K562 (cell line): ENCODE measurements at regions not wholly inside any gene's neighbourhood (a gene's known extent, or its start where the extent isn't known, plus 50 kb on each side); places are given as distances from the start of the nearest gene placed in this dataset.

ENCODE experiments used
- CREB1 ChIP-seq, 2 experiments: sonication (generic) in 1 of 2; formaldehyde crosslinking in 1 of 2; IDR thresholded peaks; 2 replicates each; pipeline versions ENCODE4 v1.6.1 to v1.8.0; 2012 to 2022; ENCODE audit warnings: inconsistent platforms in 1 of 2, mild to moderate bottlenecking in 1 of 2, missing genetic modification reagents in 1 of 2, moderate library complexity in 1 of 2
- DNMT1 ChIP-seq: fragments of 450-650 bp; IDR thresholded peaks from 2 replicates; pipeline ENCODE4 v1.6.1; 2016; ENCODE audit warnings: antibody characterized with exemption, mild to moderate bottlenecking
- ELF1 ChIP-seq: fragments of 200-800 bp; sonication (Bioruptor generic); IDR thresholded peaks from 2 replicates; pipeline ENCODE4 v1.6.1; 2016; ENCODE audit warnings: missing genetic modification characterization, missing compliant biosample characterization
- GABPA ChIP-seq: fragments of 200-800 bp; sonication (Bioruptor generic); conservative IDR thresholded peaks from 2 replicates; pipeline ENCODE4 v1.6.1; 2016; ENCODE audit warnings: low read depth, missing genetic modification characterization, missing compliant biosample characterization
- L3MBTL2 ChIP-seq: fragments of 450-650 bp; IDR thresholded peaks from 2 replicates; pipeline ENCODE4 v1.6.1; 2016; ENCODE audit warnings: mild to moderate bottlenecking, moderate library complexity
- MAFK ChIP-seq: IDR thresholded peaks from 2 replicates; pipeline ENCODE4 v1.6.1; 2011; ENCODE audit warnings: low read length, improper control_type of control experiment
- MYC ChIP-seq, 2 experiments: fragments of 250-450 bp in 1 of 2; sonication (Bioruptor Pico) in 1 of 2; IDR thresholded peaks; 2 replicates each; pipeline versions ENCODE4 v1.5.1 to v1.6.1; 2012 to 2021; ENCODE audit warnings: low read depth in 2 of 2, borderline replicate concordance in 1 of 2, improper control_type of control experiment in 1 of 2, low read length in 1 of 2, mild to moderate bottlenecking in 1 of 2, moderate library complexity in 1 of 2
- SETDB1 ChIP-seq: IDR thresholded peaks from one replicate; pipeline ENCODE4 v1.6.1; 2012; ENCODE audit warnings: low read length, control low read depth, inconsistent platforms
- TAF1 ChIP-seq: IDR thresholded peaks from 2 replicates; pipeline ENCODE4 v1.6.1; 2011; ENCODE audit warnings: mild to moderate bottlenecking, low read length, moderate library complexity; ENCODE audit not compliant: insufficient read depth, control insufficient read depth, severe bottlenecking; ENCODE audit errors: extremely low read depth
- ZNF140 ChIP-seq: fragments of 250-450 bp; sonication (Bioruptor Pico); IDR thresholded peaks from 2 replicates; pipeline ENCODE4 v1.8.0; 2021; ENCODE audit warnings: moderate library complexity, mild to moderate bottlenecking, inconsistent platforms
- ZNF274 ChIP-seq: IDR thresholded peaks from 2 replicates; pipeline ENCODE4 v1.6.1; 2011; ENCODE audit warnings: low read depth, mild to moderate bottlenecking, low read length, moderate library complexity, borderline replicate concordance
- TF ChIP-seq, protein P1 (sequence below), 3 experiments: IDR thresholded peaks in 2 of 3; conservative IDR thresholded peaks in 1 of 3; 2 replicates each; pipeline ENCODE4 v1.5.1; 2011 to 2012; ENCODE audit warnings: low read length in 3 of 3, mild to moderate bottlenecking in 3 of 3, control low read depth in 2 of 3, improper control_type of control experiment in 1 of 3, inconsistent platforms in 1 of 3, low read depth in 1 of 3, mixed read lengths in 1 of 3, moderate library complexity in 1 of 3; ENCODE audit not compliant: insufficient read depth in 2 of 3

- TF ChIP-seq CREB1 (IDR thresholded peaks at IDR 0.05) = no peak
- TF ChIP-seq CREB1 (CRISPR knock-in tag; IDR thresholded peaks at IDR 0.05) = no peak
- no peak for TF ChIP-seq TAF1
- TF ChIP-seq, protein P1, sequence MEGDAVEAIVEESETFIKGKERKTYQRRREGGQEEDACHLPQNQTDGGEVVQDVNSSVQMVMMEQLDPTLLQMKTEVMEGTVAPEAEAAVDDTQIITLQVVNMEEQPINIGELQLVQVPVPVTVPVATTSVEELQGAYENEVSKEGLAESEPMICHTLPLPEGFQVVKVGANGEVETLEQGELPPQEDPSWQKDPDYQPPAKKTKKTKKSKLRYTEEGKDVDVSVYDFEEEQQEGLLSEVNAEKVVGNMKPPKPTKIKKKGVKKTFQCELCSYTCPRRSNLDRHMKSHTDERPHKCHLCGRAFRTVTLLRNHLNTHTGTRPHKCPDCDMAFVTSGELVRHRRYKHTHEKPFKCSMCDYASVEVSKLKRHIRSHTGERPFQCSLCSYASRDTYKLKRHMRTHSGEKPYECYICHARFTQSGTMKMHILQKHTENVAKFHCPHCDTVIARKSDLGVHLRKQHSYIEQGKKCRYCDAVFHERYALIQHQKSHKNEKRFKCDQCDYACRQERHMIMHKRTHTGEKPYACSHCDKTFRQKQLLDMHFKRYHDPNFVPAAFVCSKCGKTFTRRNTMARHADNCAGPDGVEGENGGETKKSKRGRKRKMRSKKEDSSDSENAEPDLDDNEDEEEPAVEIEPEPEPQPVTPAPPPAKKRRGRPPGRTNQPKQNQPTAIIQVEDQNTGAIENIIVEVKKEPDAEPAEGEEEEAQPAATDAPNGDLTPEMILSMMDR (IDR thresholded peaks at IDR 0.05 in 2 of 3, conservative IDR thresholded peaks at IDR 0.05 in 1 of 3; ENCODE audit: insufficient read depth in 2 of 3, low read depth in 1 of 3, low read length in 3 of 3) = no peak
- TF ChIP-seq ZNF274 = no peak
- TF ChIP-seq MYC (IDR thresholded peaks at IDR 0.05; ENCODE audit: low read depth, low read length) = no peak
- TF ChIP-seq MYC (CRISPR knock-in tag; IDR thresholded peaks at IDR 0.05; ENCODE audit: borderline replicate concordance, low read depth) = no peak
- TF ChIP-seq SETDB1 = no peak
- TF ChIP-seq ELF1 = no peak
- no peak for TF ChIP-seq ZNF140
- no peak for TF ChIP-seq MAFK
- no peak for TF ChIP-seq GABPA (tag)
- TF ChIP-seq L3MBTL2 = no peak
- TF ChIP-seq DNMT1 = no peak
Measured at GRCh38 chr2:67839242-67839641, 223.6 kb downstream of the C1D start.
